Ishikawa (cell line): ENCODE measurements at regions not wholly inside any gene's neighbourhood (a gene's known extent, or its start where the extent isn't known, plus 50 kb on each side); places are given as distances from the start of the nearest gene placed in this dataset.

Experiments
- CEBPB ChIP-seq: IDR thresholded peaks from 2 replicates; pipeline ENCODE4 v1.6.1; 2012
- EGR1 ChIP-seq: IDR thresholded peaks from 2 replicates; pipeline ENCODE4 v1.6.1; 2012
- EP300 ChIP-seq: IDR thresholded peaks from 2 replicates; pipeline ENCODE4 v1.6.1; 2012; ENCODE audit warnings: borderline replicate concordance
- FOXM1 ChIP-seq: IDR thresholded peaks from 2 replicates; pipeline ENCODE4 v1.6.1; 2012; ENCODE audit warnings: low read depth, borderline replicate concordance
- MAX ChIP-seq: IDR thresholded peaks from 2 replicates; pipeline ENCODE4 v1.6.1; 2012
- RAD21 ChIP-seq: IDR thresholded peaks from 2 replicates; pipeline ENCODE4 v1.6.1; 2012; ENCODE audit warnings: low read depth
- TAF1 ChIP-seq: IDR thresholded peaks from 2 replicates; pipeline ENCODE4 v1.6.1; 2012; ENCODE audit warnings: low read depth, mild to moderate bottlenecking
- TCF12 ChIP-seq: IDR thresholded peaks from 2 replicates; pipeline ENCODE4 v1.6.1; 2012; ENCODE audit warnings: low read depth
- YY1 ChIP-seq: IDR thresholded peaks from 2 replicates; pipeline ENCODE4 v1.6.1; 2012; ENCODE audit warnings: low read depth

GRCh38 chr10:130513686-130514476, 377.7 kb downstream of the GLRX3 start:
- TF ChIP-seq MAX (no peak), TAF1 (no peak), RAD21 (no peak), FOXM1 (no peak), EP300 (no peak), CEBPB (no peak), YY1 (no peak), TCF12 (no peak), EGR1 (no peak)
